Inflammatory macrophage treated with lipopolysaccharide for 1 hour (primary cell): ENCODE measurements at regions not wholly inside any gene's neighbourhood (a gene's known extent, or its start where the extent isn't known, plus 50 kb on each side); places are given as distances from the start of the nearest gene placed in this dataset.

Source experiments
- DNase-seq, 2 donors: peaks; one replicate each; pipeline ENCODE4 v3.0.0-alpha.2; 2020 to 2022

GRCh38 chr4:29521281-29521680 is 1198.9 kb upstream of the PCDH7 start:
- no peak for DNase-seq

GRCh38 chr4:29536745-29537144 is 1183.4 kb upstream of the PCDH7 start:
- no peak for DNase-seq

GRCh38 chr4:29538889-29539646 is 1181.1 kb upstream of the PCDH7 start:
- DNase-seq, result no peak

DNA sequence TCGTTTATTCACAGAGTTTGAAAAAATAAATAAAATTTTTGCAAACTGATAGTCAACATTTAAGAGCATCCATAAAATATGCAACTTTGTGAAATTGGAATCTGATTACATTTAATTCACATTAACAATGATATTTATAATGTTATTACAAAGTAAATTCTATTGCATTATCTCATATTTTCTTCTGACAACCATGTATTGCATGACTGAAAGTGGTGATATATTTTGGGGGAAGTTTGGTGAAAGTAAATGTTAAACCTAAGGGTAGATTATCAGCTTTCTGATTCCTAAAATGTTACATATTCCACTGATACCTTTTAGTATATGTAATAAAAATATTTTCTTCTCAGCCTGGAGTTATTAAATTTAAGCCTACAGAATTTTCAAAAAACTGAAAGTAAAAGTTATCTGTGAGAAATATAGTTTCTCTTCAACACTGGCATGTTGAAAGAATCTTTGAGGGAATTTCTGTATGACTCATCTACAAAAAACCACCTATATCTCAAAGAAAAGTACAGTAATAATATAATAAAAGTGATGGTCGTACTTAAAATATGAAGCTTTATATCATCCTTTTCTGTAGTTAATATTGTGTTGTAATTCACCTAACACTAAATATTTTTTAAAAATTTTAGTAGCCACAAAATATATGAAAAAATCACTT is 1179.6 kb upstream of the PCDH7 start:
- DNase-seq, result no peak

DNA sequence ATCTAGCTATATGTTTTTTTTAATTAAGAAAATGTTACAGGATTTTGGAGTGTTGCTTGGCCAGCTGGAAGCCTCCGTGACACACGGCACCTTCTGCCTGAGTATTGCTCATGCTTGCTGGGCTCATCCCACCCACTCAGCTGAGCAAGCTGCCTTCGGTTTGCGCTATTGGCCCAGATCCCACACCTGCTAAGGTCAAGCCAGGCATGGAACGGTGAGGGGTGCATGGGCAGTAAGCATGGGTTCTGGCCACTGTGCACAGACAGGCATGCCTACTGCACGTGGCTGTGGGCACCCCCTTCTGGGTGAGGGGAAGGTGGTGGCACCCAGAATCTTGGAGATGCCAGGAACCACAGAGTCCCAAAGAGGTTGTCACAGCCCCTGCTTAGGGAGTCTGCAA is 1178.4 kb upstream of the PCDH7 start:
- DNase-seq, result no peak

- no peak for DNase-seq
These were observed 1170.8 kb upstream of the PCDH7 start for GRCh38 chr4:29549342-29549741.

DNA sequence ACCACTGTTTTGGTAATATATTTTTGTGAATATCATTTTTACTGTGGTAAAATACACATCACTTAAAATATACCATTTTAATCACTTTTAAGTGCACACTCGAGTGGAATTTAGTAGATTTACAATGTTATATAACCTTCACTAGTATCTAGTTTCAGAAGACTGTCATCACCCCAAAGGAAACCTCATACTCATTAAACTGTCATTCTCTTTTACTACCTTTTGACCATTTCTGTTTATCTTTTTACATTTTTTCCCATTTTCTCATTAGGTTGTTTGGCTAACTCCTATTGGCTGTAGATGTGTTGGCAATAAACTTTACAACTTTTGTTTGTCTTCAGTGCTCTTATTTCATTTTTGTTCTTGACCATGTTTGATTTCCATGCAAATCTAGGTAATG is 1168.3 kb upstream of the PCDH7 start:
- no peak for DNase-seq

- DNase-seq, result no peak
These were observed 1166.3 kb upstream of the PCDH7 start for GRCh38 chr4:29553846-29554245.

- DNase-seq, result no peak
These were observed 1161.4 kb upstream of the PCDH7 start for GRCh38 chr4:29558789-29559188.

DNA sequence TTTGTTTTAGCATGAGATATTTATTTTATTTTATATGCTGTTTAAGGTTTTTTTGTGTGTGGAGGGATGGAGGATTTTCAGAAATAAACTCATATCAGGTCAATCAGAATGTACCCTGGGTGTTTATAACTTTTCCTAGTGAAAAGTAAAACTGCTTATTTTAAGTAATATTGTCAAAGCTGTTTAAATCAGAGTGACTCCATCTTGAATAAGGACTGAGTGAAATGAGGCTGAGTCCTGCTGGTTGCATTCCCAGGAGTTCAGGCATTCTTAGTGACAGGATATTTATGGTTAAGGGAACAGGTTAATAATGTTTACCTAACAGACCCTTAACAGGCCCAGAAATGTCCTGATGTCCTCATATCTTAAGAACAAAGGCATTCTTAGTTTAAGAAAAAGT is 1160.9 kb upstream of the PCDH7 start:
- no peak for DNase-seq

GRCh38 chr4:29560452-29560851 is 1159.7 kb upstream of the PCDH7 start:
- no peak for DNase-seq

- DNase-seq, result no peak
These were observed 1154.9 kb upstream of the PCDH7 start for GRCh38 chr4:29565256-29565655.

DNA sequence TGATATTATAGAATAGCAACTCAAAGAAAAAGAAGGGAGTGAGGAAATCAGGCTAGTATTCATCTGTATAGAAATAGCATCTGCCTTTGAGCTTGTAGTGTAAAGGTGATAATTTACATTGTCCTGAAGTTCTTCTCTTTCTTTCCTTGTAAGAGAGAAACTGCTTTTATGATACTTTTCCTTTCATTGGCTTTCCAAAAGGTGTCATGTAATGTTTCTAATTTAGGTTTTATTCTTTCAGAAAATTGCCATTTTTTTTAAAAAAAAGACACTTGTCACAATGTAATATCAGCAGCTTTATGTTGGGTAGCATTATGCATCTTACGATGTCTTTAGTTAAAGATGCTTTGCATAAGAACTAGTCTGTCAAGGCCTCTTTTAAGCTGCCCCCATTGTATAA is 1153.8 kb upstream of the PCDH7 start:
- no peak for DNase-seq

- DNase-seq, result no peak
These were observed 1148.8 kb upstream of the PCDH7 start for GRCh38 chr4:29571322-29571721.

GRCh38 chr4:29578329-29578728 is 1141.8 kb upstream of the PCDH7 start:
- no peak for DNase-seq

GRCh38 chr4:29581457-29581856 is 1138.7 kb upstream of the PCDH7 start:
- no peak for DNase-seq

DNA sequence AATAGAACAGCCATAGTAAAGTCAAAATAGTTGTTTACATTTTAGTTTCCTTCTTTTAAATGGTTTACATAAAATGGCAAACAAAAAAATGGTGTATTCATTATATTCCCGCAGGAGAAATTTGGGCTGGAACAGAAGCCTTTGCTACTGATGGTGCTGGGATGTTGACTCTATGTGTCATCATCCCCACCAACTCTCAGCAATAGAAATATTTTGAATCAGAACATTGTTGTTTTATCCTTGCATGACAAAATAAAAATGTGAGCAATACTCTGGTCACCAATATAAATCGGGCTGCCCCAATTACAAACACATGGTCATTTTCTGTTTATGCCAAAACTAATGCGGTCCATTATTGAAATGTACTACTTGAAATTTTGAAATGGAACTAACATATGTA is 1131.6 kb upstream of the PCDH7 start:
- no peak for DNase-seq

DNA sequence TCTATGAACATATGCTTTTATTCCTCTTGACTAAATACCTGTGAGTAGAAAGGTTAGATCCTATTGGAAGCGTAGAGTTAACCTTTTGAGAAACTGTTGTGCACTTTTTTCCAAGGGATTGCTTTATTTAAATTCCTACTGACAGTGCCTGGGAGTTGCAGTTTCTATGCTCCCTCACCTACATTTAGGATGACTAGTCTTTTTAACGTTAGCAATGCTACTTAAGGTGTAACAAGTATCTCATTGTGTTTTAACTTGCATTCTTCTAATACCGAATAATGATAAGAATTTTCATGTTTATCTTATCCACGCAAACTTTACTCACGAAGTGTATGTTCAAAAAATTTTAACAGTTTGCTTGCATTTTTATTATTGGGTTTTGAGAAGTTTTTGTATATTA is 1123.9 kb upstream of the PCDH7 start:
- DNase-seq, result no peak

GRCh38 chr4:29619168-29619567 is 1101.0 kb upstream of the PCDH7 start:
- DNase-seq, result no peak

DNA sequence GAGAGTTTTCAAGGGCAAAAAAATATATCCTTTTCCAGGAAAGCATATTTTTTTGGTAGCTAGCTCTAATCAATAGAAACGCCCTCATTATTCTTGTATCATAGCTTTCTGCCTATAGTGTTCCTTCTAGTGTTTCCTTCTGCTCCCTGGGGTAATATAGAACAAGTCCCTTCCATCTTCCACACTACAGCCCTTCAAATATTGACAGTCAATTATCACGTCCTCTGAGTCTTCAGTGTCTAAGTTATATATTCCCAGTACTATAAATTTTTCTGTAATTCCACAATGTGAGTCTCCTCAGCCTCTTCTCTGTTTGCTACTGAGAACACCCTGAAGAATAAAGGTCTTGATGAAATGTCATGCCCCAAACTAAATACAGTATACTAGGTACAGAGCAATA is 1088.0 kb upstream of the PCDH7 start:
- no peak for DNase-seq

GRCh38 chr4:29636961-29637360 is 1083.2 kb upstream of the PCDH7 start:
- no peak for DNase-seq

GRCh38 chr4:29653221-29653620 is 1066.9 kb upstream of the PCDH7 start:
- DNase-seq, result no peak

DNA sequence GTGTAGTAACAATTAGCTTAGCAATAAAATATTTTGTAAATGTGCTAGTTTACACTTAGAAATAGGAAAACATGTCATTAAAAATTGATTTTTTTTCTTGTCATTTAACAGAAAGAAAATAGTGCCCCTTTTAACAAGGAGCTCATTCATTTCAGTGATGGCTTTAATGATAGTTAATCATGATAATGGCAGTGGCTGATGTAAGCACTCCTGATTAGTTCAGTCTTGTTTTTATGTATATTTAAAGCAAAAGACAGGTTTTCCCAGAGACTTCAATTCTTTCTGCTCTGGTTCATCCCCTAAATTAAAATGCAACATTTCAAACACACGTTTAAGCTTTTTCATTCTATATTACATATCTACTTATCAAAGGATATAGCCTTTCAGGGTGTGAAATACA is 1039.5 kb upstream of the PCDH7 start:
- no peak for DNase-seq

DNA sequence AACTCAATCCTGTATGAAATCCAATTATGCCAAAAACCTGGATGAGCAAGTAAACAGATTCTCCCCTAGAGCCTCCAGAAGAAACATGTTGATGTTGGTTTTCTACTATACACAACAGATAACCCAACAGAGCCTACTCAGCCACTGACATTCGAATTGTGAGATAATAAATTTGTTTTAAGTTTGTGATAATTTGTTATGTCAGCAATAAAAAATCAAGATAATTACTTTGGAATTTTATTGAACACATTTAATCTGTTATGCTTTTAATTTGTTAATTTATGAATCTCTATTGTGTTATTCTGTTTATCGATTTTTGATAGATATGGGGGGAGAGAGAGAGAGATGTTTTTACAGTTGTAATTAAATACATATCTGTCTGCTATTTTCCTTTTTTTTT is 1016.1 kb upstream of the PCDH7 start:
- DNase-seq, result no peak

DNA sequence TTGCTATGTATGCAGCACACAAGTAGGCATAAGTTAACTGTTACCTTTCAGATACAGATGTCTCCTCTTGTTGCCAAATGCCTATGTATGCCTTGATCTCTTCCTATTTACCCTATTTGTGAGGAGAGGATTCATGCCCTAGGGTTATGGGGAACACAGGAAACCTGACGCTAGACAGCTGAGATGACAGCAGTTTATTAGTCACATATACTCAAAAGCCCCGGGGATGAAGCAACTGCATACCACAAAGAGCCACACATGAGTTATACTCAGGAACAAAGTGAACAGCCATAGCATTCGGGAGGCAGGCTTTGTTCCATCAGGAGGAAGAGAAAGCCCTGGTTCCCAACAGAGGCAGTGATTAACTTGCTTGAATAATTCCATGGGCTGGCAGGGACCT is 1011.7 kb upstream of the PCDH7 start:
- DNase-seq, result no peak
